GM18868 (cell line): ENCODE measurements at regions not wholly inside any gene's neighbourhood (a gene's known extent, or its start where the extent isn't known, plus 50 kb on each side); places are given as distances from the start of the nearest gene placed in this dataset.
"Not testable (repeated sequence)": the region's sequence is repeated elsewhere in the genome, so short reads cannot be mapped to it uniquely, and the experiment has no call there.

Experiments used
- ATAC-seq: cut with Tn5 transposase; IDR thresholded peaks from one replicate; pipeline ENCODE4 v1.9.1; 2021; ENCODE audit warnings: mild to moderate bottlenecking, moderate library complexity; ENCODE audit not compliant: unreplicated experiment

DNA sequence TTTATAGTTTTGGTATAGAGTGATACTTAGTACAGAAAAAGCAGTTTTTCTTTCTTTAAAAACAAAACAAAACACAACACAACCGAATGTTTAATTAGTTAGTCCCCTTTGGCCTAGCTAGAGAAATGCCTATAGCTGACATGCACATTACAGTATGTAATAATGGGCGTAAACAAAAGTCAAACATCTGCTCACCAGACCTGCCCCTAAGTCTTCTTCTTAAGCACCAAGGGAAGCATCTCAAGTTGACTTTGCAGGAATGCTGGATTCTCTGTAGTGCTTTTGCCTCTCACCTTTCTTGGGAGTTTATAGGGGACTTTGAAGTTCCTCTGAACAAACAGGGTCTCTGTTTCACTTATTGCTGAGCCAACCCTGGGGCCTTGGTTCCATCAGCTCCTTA lies 143.7 kb downstream of the TM2D1 start:
- no peak for ATAC-seq

DNA sequence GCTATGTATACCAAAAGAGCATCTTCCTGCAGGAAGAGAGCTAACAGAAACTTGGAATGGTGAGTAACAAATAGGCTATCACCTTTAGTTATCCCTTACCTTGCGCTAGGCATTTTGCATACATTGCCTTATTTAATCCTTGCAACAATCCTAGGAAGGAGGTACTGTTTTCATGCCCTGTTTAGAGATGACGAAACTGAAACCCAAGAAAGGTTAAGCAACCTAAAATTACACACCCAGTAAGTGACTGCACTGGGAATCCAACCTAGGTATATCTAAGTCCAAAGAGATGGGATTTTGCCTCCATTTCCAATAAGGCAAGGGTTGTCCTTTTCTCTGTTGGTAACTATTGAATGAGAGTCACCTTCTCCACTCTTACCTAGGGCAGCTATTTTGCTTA lies 144.5 kb downstream of the TM2D1 start:
- ATAC-seq, result no peak

DNA sequence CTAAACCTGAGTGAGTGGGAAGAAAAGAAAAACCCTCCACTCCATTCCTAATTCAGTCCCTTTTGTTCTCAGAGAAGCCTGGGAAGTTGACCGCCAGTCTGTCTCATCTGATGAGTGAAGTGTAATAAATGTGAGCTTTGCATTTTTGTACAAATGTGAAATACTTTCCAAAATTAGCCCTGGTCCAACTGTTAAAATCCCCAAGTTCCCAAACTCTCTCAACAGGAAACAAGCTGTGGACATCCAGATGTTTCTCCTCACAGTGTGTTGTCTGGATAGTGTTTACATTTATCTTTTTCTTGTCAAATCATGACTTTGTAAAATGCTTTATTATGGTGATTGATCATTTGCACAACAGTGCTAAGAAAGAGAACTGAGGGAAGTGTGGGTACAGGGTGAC lies 145.1 kb downstream of the TM2D1 start:
- ATAC-seq, result no peak

- ATAC-seq, result no peak
Measured at GRCh38 chr1:61572046-61572445, 152.9 kb downstream of the TM2D1 start.

- ATAC-seq, result no peak
Measured at GRCh38 chr1:61570191-61570590, 154.8 kb downstream of the TM2D1 start.

DNA sequence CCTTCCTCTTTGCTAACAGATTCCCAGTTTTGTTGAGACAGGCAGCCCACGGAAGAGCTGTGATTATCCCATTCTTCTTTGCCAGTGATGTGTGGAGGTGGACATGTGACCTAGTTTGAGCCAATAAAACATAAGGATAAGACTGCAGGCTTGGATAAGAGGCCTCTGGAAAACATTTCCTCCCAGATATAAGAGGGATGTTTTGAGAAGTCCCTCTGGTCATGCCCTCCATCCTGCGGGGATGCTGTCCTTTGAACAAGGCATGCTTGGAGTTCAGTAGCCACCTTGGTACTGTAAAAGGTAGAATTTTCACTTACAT lies 155.7 kb downstream of the TM2D1 start:
- ATAC-seq, result no peak

- ATAC-seq, result no peak
Measured at GRCh38 chr1:61568460-61569302, 156.3 kb downstream of the TM2D1 start.

- ATAC-seq, result no peak
Measured at GRCh38 chr1:61566177-61566576, 158.8 kb downstream of the TM2D1 start.

- no peak for ATAC-seq
Measured at GRCh38 chr1:61563611-61564010, 161.3 kb downstream of the TM2D1 start.

- no peak for ATAC-seq
Measured at GRCh38 chr1:61561666-61562065, 163.3 kb downstream of the TM2D1 start.

DNA sequence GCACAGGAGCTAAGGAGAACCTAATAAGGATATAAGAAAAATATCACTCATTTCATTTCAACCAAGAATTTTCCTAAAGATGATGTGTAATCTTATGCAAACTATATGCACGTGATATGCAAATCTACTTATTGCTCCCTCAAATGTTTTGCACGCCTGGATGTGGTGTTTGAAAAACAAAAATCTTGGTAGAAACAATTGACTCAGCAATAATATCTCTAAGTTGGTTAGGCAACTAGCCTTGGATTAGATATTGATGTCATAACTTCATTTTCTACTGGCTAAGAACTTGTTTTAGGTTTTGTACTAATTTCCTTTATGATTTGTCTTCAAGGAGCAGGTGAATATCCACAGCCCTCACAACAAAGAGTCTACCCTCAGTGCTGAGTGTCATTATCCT lies 164.6 kb downstream of the TM2D1 start:
- ATAC-seq, result no peak

GRCh38 chr1:61556631-61557030 lies 168.3 kb downstream of the TM2D1 start:
- ATAC-seq, result no peak

GRCh38 chr1:61552630-61553305 lies 172.2 kb downstream of the TM2D1 start:
- no peak for ATAC-seq

DNA sequence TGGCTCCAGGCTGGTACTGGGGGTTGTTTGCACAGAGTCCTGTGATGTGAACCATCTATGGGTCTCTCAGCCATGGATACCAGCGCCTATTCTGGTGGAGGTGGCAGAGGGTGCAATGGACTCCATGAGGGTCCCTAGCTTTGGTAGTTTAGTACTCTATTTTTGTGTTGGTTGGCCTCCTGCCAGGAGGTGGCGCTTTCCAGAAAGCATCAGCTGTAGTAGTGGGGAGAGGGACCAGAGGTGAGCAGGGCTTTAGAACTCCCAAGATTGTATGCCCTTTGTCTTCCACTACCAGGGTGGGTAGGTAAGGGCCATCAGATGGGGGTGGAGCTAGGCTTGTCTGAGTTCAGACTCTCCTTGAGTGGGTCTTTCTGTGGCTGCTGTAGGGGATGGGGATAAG lies 177.6 kb downstream of the TM2D1 start:
- ATAC-seq, result not testable (repeated sequence)

DNA sequence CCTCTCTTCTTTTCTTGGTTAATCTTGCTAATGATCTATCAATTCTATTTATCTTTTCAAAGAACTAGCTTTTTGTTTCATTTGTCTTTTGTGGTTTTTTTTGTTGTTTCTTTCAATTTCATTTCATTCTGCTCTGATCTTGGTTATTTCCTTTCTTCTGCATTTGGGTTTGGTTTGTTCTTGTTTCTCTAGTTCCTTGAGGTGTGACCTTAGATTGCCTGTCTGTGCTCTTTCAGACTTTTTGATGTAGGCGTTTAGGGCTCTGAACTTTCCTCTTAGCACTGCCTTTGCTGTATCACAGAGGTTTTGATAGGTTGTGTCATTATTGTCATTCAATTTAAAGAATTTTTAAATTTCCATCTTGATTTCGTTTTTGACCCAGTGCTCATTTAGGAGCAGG lies 180.1 kb downstream of the TM2D1 start:
- not testable (repeated sequence) for ATAC-seq

- not testable (repeated sequence) for ATAC-seq
Measured at GRCh38 chr1:61543498-61543897, 181.4 kb downstream of the TM2D1 start.

DNA sequence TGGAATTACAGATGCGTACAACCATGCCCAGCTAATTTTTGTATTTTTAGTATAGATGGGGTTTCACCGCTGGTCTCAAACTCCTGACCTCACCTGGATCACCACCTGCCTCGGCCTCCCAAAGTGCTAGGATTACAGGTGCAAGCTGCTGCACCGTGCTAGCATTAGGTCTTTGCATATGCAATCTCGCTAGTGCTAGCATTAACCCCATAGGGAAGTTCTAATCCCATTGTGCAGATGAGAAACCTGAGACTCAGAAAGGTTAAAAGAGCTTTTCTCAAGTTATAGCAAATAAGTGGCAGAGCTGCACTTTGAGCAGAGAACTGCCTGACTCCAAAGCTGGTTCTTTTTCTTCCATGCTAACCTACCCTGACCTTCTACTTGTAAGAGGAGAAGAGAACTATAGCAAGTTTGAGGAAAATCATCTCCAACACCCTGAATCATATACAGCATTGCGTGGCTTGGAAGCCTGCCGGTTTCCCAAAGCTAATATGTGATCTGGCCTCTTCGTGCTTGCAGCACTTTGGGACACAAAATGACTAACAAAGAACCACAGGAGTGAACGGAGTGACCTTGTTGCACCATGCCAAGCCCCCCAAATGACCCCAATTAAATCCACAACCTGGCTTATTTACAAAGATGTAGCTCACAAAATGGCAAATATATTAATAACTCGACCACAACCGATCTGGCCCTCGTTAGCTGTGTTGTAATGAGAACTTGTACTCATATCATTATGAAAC lies 185.1 kb downstream of the TM2D1 start:
- no peak for ATAC-seq

DNA sequence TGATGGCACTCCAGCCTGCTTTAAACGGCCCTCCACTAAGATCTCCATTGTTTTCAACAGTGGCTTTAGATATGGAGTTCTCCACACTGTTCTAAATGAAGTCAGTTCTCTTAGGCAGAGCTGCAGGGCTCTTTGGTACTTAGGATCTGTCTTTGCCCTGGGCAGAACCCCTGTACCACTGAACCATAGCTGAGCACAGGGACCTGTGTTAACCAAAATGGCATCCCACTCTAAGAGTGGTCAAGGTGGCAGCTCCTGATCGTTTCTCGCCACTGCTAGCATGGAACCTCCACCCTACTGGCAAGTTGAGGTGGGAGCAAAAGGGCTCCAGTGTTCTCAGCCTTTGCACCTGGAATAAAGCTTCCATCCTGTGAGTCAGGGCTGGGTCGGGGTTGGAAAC lies 186.7 kb downstream of the TM2D1 start:
- ATAC-seq, result no peak

- no peak for ATAC-seq
Measured at GRCh38 chr1:61536174-61537108, 188.5 kb downstream of the TM2D1 start.

GRCh38 chr1:61534847-61535246 lies 190.1 kb downstream of the TM2D1 start:
- no peak for ATAC-seq

- ATAC-seq, result no peak
Measured at GRCh38 chr1:61533546-61533945, 191.4 kb downstream of the TM2D1 start.
